H9 (cell line): ENCODE measurements at regions not wholly inside any gene's neighbourhood (a gene's known extent, or its start where the extent isn't known, plus 50 kb on each side); places are given as distances from the start of the nearest gene placed in this dataset.

ENCODE experiments used
- DNase-seq: peaks from one replicate; pipeline ENCODE4 v3.0.0-alpha.2; 2017
- H2AFZ ChIP-seq: one replicate; pipeline ENCODE4 v1.6.1; 2013; ENCODE audit warnings: mild to moderate bottlenecking, low read length, control low read depth, moderate library complexity
- H2AK5ac ChIP-seq: 2 replicates; pipeline ENCODE4 v1.6.1; 2013; ENCODE audit warnings: low read length, control low read depth, mixed read lengths; ENCODE audit not compliant: insufficient read length
- H2BK120ac ChIP-seq: one replicate; pipeline ENCODE4 v1.6.1; 2013; ENCODE audit warnings: low read depth, mild to moderate bottlenecking, low read length, control low read depth, inconsistent platforms; ENCODE audit not compliant: poor library complexity, severe bottlenecking
- H2BK12ac ChIP-seq: 2 replicates; pipeline ENCODE4 v1.6.1; 2013; ENCODE audit warnings: low read length, control low read depth, mixed read lengths, low read depth; ENCODE audit not compliant: insufficient read length
- H2BK15ac ChIP-seq: 2 replicates; pipeline ENCODE4 v1.6.1; 2013; ENCODE audit warnings: low read depth, low read length, control low read depth
- H2BK20ac ChIP-seq: one replicate; pipeline ENCODE4 v1.6.1; 2013; ENCODE audit warnings: low read depth, mild to moderate bottlenecking, low read length, control low read depth, inconsistent platforms; ENCODE audit not compliant: poor library complexity, severe bottlenecking
- H2BK5ac ChIP-seq: 2 replicates; pipeline ENCODE4 v1.6.1; 2013; ENCODE audit warnings: low read length, control low read depth, mixed read lengths; ENCODE audit not compliant: insufficient read length
- H3K14ac ChIP-seq: 2 replicates; pipeline ENCODE4 v1.6.1; 2013; ENCODE audit warnings: low read length, control low read depth; ENCODE audit not compliant: insufficient read depth
- H3K18ac ChIP-seq: 2 replicates; pipeline ENCODE4 v1.6.1; 2013; ENCODE audit warnings: low read depth, mild to moderate bottlenecking, mixed read lengths, low read length, control low read depth; ENCODE audit not compliant: insufficient read length
- H3K23ac ChIP-seq: 2 replicates; pipeline ENCODE4 v1.6.1; 2013; ENCODE audit warnings: low read length, control low read depth, mixed read lengths, low read depth; ENCODE audit not compliant: insufficient read length
- H3K23me2 ChIP-seq: 2 replicates; pipeline ENCODE4 v1.6.1; 2013; ENCODE audit warnings: low read depth, mild to moderate bottlenecking, mixed read lengths, low read length, control low read depth; ENCODE audit not compliant: insufficient read length, poor library complexity, severe bottlenecking
- H3K27ac ChIP-seq: 2 replicates; pipeline ENCODE4 v1.5.1; 2013; ENCODE audit warnings: low read length, control low read depth, mixed read lengths, low read depth; ENCODE audit not compliant: insufficient read length
- H3K27me3 ChIP-seq: 2 replicates; pipeline ENCODE4 v1.6.1; 2013; ENCODE audit warnings: low read length, control low read depth, inconsistent platforms; ENCODE audit not compliant: insufficient read depth
- H3K4ac ChIP-seq: 2 replicates; pipeline ENCODE4 v1.6.1; 2013; ENCODE audit warnings: low read depth, mild to moderate bottlenecking, control low read depth, inconsistent platforms, low read length, moderate library complexity
- H3K4me1 ChIP-seq: 2 replicates; pipeline ENCODE4 v1.6.1; 2013; ENCODE audit warnings: low read length, control low read depth, inconsistent platforms; ENCODE audit not compliant: insufficient read depth
- H3K4me2 ChIP-seq: 2 replicates; pipeline ENCODE4 v1.6.1; 2013; ENCODE audit warnings: low read length, control low read depth, mixed read lengths; ENCODE audit not compliant: insufficient read length, insufficient read depth
- H3K56ac ChIP-seq: 2 replicates; pipeline ENCODE4 v1.6.1; 2013; ENCODE audit warnings: low read depth, mild to moderate bottlenecking, mixed read lengths, low read length, control low read depth; ENCODE audit not compliant: insufficient read length
- H3K79me1 ChIP-seq: 2 replicates; pipeline ENCODE4 v1.6.1; 2013; ENCODE audit warnings: low read depth, mild to moderate bottlenecking, moderate library complexity, low read length, control low read depth, inconsistent platforms; ENCODE audit not compliant: insufficient read depth, poor library complexity, severe bottlenecking
- H3K79me2 ChIP-seq: 2 replicates; pipeline ENCODE4 v1.6.1; 2013; ENCODE audit warnings: low read length, control low read depth, inconsistent platforms; ENCODE audit not compliant: insufficient read depth
- H3K9ac ChIP-seq: 2 replicates; pipeline ENCODE4 v1.6.1; 2013; ENCODE audit warnings: low read length, control low read depth, mixed read lengths; ENCODE audit not compliant: insufficient read length; ENCODE audit errors: extremely low read depth
- H3K9me3 ChIP-seq: one replicate; pipeline ENCODE4 v1.6.1; 2013; ENCODE audit warnings: low read depth, low read length, inconsistent platforms; ENCODE audit not compliant: control insufficient read depth
- H3T11ph ChIP-seq: one replicate; pipeline ENCODE4 v1.6.1; 2013; ENCODE audit warnings: mild to moderate bottlenecking, low read length, control low read depth, inconsistent platforms
- H4K20me1 ChIP-seq: one replicate; pipeline ENCODE4 v1.6.1; 2013; ENCODE audit not compliant: control insufficient read depth, insufficient read length, insufficient read depth
- H4K5ac ChIP-seq: 2 replicates; pipeline ENCODE4 v1.6.1; 2013; ENCODE audit warnings: low read depth, mild to moderate bottlenecking, mixed read lengths, low read length, control low read depth; ENCODE audit not compliant: insufficient read length
- H4K8ac ChIP-seq: replicated peaks from 2 replicates; pipeline ENCODE4 v1.6.1; 2013; ENCODE audit warnings: low read length, control low read depth, mixed read lengths, low read depth; ENCODE audit not compliant: insufficient read length
- H4K91ac ChIP-seq: 2 replicates; pipeline ENCODE4 v1.6.1; 2013; ENCODE audit warnings: low read depth, mild to moderate bottlenecking, moderate library complexity, mixed read lengths, low read length, control low read depth; ENCODE audit not compliant: insufficient read length
- H3K27ac Mint-ChIP-seq, 3 experiments: 2 replicates in 2 of 3; 3 replicates in 1 of 3; pipeline ENCODE4 v1.8.0; 2020 to 2021; ENCODE audit warnings: mixed read lengths in 3 of 3, mild to moderate bottlenecking in 1 of 3, moderate library complexity in 1 of 3
- H3K27me3 Mint-ChIP-seq: 2 replicates; pipeline ENCODE4 v1.8.0; 2021; ENCODE audit warnings: low read depth, mild to moderate bottlenecking, moderate library complexity, mixed read lengths
- H3K36me3 Mint-ChIP-seq, 3 experiments: 2 replicates in 2 of 3; 3 replicates in 1 of 3; pipeline ENCODE4 v1.8.0; 2020 to 2021; ENCODE audit warnings: low read depth in 3 of 3, mixed read lengths in 3 of 3; ENCODE audit not compliant: insufficient read depth in 1 of 3
- H3K4me1 Mint-ChIP-seq, 2 experiments: 2 replicates each; pipeline ENCODE4 v1.8.0; 2020; ENCODE audit warnings: mixed read lengths in 2 of 2
- H3K4me3 Mint-ChIP-seq, 2 experiments: 2 replicates in 1 of 2; 3 replicates in 1 of 2; pipeline ENCODE4 v1.8.0; 2020 to 2021; ENCODE audit warnings: mild to moderate bottlenecking in 2 of 2, mixed read lengths in 2 of 2, moderate library complexity in 1 of 2
- H3K9me3 Mint-ChIP-seq, 2 experiments: 2 replicates in 1 of 2; 3 replicates in 1 of 2; pipeline ENCODE4 v1.8.0; 2020; ENCODE audit warnings: mild to moderate bottlenecking in 2 of 2, mixed read lengths in 2 of 2, moderate library complexity in 1 of 2
- WGBS: extraction: QIAGEN DNeasy Blood & Tissue Kit; methylation state at CpG from one replicate; pipeline ENCODE4 v1.1.7; 2013; ENCODE audit warnings: missing lambda C conversion rate, low lambda C conversion rate, mixed read lengths; ENCODE audit not compliant: insufficient read length; ENCODE audit errors: extremely low coverage; 5-methylcytosine and 5-hydroxymethylcytosine counted together
- TF ChIP-seq, protein P1 (sequence below): fragments of 200-600 bp; sonication (generic); conservative IDR thresholded peaks from 3 replicates; pipeline ENCODE4 v1.8.0; 2021; ENCODE audit warnings: antibody characterized with exemption, mild to moderate bottlenecking

DNA sequence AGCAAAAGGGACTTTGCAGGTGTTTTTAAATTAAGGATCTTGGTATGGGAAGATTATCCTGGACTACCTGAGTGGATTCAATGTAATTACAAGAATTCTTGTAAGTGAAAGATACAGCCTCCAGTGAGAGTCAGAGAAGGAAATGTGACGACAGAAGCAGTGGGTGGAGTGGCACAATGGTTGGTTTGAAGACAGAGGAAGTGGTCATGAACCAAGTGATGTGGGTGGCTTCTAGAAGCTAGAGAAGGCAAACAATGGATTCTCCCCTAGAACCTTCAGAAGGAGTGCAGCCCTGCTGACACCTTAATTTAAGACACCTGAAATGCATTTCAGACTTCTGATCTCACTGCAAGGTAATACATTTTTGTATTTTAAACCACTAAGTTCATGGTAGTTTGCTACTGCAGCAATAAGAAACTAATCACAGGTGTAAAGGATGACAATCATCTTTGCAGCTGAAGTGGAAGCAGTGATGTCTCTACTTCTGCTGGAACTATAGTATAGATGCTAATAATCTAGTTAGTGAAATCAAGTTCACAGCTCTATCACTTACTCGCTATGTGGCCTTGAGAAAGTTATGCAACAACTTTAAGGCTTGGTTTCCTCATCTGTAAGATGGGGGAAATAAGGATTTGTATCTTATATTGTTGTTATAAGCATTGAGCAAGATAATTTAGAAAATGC is 403.4 kb upstream of the SUCLG2 start:
- no peak overlapping the region for H4K8ac ChIP-seq
- no peak overlapping the region for H3K4ac ChIP-seq
- no peak overlapping the region for H2BK12ac ChIP-seq
- H3K23me2 ChIP-seq = no peaks in the 10 kb centered on the region
- H3K4me2 ChIP-seq = no peak overlapping the region
- no CpG with 5 or more reads among the region's 2 CpGs for WGBS
- Mint-ChIP-seq H3K27ac (no peak overlapping the region), H3K36me3 (no peaks in the 10 kb centered on the region), H3K4me3 (no peak overlapping the region), H3K4me1 (peaks cover 0 to 3% of the 10 kb centered on the region in 2 experiments; a peak in 3 of 4 replicates), H3K27me3 (no peaks in the 10 kb centered on the region), H3K9me3 (no peaks in the 10 kb centered on the region)
- no peak overlapping the region for H2BK120ac ChIP-seq
- no peak for DNase-seq
- no peak overlapping the region for H2BK20ac ChIP-seq
- no peak overlapping the region for H3K9ac ChIP-seq
- no peak overlapping the region for H2BK5ac ChIP-seq
- no peak overlapping the region for H3K18ac ChIP-seq
- no peak overlapping the region for H3K56ac ChIP-seq
- H3K27ac ChIP-seq = no peak overlapping the region
- TF ChIP-seq, protein P1, sequence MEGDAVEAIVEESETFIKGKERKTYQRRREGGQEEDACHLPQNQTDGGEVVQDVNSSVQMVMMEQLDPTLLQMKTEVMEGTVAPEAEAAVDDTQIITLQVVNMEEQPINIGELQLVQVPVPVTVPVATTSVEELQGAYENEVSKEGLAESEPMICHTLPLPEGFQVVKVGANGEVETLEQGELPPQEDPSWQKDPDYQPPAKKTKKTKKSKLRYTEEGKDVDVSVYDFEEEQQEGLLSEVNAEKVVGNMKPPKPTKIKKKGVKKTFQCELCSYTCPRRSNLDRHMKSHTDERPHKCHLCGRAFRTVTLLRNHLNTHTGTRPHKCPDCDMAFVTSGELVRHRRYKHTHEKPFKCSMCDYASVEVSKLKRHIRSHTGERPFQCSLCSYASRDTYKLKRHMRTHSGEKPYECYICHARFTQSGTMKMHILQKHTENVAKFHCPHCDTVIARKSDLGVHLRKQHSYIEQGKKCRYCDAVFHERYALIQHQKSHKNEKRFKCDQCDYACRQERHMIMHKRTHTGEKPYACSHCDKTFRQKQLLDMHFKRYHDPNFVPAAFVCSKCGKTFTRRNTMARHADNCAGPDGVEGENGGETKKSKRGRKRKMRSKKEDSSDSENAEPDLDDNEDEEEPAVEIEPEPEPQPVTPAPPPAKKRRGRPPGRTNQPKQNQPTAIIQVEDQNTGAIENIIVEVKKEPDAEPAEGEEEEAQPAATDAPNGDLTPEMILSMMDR = no peak
- no peak overlapping the region for H3K23ac ChIP-seq
- H2AFZ ChIP-seq = no peak overlapping the region
- no peak overlapping the region for H4K91ac ChIP-seq
- H3K79me2 ChIP-seq = no peaks in the 10 kb centered on the region
- no peaks in the 10 kb centered on the region for H3K4me1 ChIP-seq
- H4K20me1 ChIP-seq = no peaks in the 10 kb centered on the region
- no peak overlapping the region for H4K5ac ChIP-seq
- H2BK15ac ChIP-seq = no peak overlapping the region
- H3K14ac ChIP-seq = no peak overlapping the region
- H3K79me1 ChIP-seq = no peaks in the 10 kb centered on the region
- H3T11ph ChIP-seq = no peak overlapping the region
- H2AK5ac ChIP-seq = no peak overlapping the region
- no peaks in the 10 kb centered on the region for H3K9me3 ChIP-seq
- no peaks in the 10 kb centered on the region for H3K27me3 ChIP-seq
